Osteoblast (primary cell): ENCODE measurements at regions not wholly inside any gene's neighbourhood (a gene's known extent, or its start where the extent isn't known, plus 50 kb on each side); places are given as distances from the start of the nearest gene placed in this dataset.
"Not testable (repeated sequence)": the region's sequence is repeated elsewhere in the genome, so short reads cannot be mapped to it uniquely, and the experiment has no call there.

ENCODE experiments used
- DNase-seq: peaks from one replicate; pipeline ENCODE4 v3.0.0; 2011; ENCODE audit warnings: low spot score, mixed read lengths; ENCODE audit not compliant: insufficient read length; ENCODE audit errors: missing footprints
- H2AFZ ChIP-seq: 2 replicates; pipeline ENCODE4 v1.6.0; 2011; ENCODE audit warnings: mild to moderate bottlenecking, low read length
- H3K27ac ChIP-seq: 2 replicates; pipeline ENCODE4 v1.5.1; 2011; ENCODE audit warnings: mild to moderate bottlenecking, low read depth, low read length, moderate library complexity
- H3K27me3 ChIP-seq: 2 replicates; pipeline ENCODE4 v1.6.0; 2012; ENCODE audit warnings: mild to moderate bottlenecking, control low read depth, inconsistent platforms, low read length, moderate library complexity; ENCODE audit not compliant: insufficient read depth
- H3K36me3 ChIP-seq: 2 replicates; pipeline ENCODE4 v1.5.1; 2011; ENCODE audit warnings: mild to moderate bottlenecking, low read length, control low read depth, moderate library complexity; ENCODE audit not compliant: insufficient read depth
- H3K4me1 ChIP-seq: 2 replicates; pipeline ENCODE4 v1.5.1; 2011; ENCODE audit warnings: mild to moderate bottlenecking, low read length, control low read depth, moderate library complexity; ENCODE audit not compliant: insufficient read depth
- H3K4me2 ChIP-seq: 2 replicates; pipeline ENCODE4 v1.6.0; 2011; ENCODE audit warnings: mild to moderate bottlenecking, low read length; ENCODE audit not compliant: insufficient read depth
- H3K4me3 ChIP-seq: fragments of 200-600 bp; sonication (generic); 3 replicates; pipeline ENCODE4 v1.5.1; 2012; ENCODE audit warnings: mild to moderate bottlenecking, low read length, inconsistent platforms; ENCODE audit not compliant: insufficient read depth
- H3K79me2 ChIP-seq: 2 replicates; pipeline ENCODE4 v1.6.0; 2012; ENCODE audit warnings: mild to moderate bottlenecking, low read length, control low read depth, inconsistent platforms; ENCODE audit not compliant: insufficient read depth
- H3K9me3 ChIP-seq: 2 replicates; pipeline ENCODE4 v1.5.1; 2011; ENCODE audit warnings: low read depth, low read length, control low read depth
- H4K20me1 ChIP-seq: 2 replicates; pipeline ENCODE4 v1.6.0; 2012; ENCODE audit warnings: mild to moderate bottlenecking, low read length, control low read depth; ENCODE audit not compliant: insufficient read depth
- CTCF ChIP-seq: IDR thresholded peaks from 2 replicates; pipeline ENCODE4 v1.5.1; 2011; ENCODE audit warnings: mild to moderate bottlenecking, low read depth, low read length, moderate library complexity; ENCODE audit errors: extremely low read depth

DNA sequence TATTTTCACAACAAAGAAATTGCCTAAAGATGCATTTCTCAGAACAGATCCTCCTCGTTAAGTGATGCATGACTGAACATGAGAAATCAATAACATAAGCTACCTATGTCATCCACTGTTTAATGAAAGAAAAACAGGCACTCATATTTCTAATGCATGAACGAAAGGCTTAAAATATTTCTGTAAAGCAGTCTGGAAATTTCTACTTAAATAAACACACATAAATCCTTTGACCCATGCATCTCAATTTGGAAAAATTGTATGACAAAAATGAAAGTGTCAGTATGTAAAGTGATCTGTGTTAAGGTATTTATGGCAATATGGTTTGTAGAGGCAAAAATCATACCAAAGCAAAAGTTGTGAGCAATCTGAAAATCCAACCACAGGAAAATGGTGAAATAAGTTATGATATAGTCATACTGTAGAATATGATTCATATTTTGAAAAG, 399.2 kb upstream of the GRAMD2B start:
- H3K27me3 ChIP-seq = no peaks in the 10 kb centered on the region
- no peak overlapping the region for H3K4me3 ChIP-seq
- H3K9me3 ChIP-seq = no peaks in the 10 kb centered on the region
- no peaks in the 10 kb centered on the region for H3K79me2 ChIP-seq
- DNase-seq = peak; percentile 23
- peaks cover 6% of the 10 kb centered on the region for H3K4me1 ChIP-seq
- H4K20me1 ChIP-seq = no peaks in the 10 kb centered on the region
- TF ChIP-seq CTCF = no peak
- no peaks in the 10 kb centered on the region for H3K36me3 ChIP-seq
- H3K4me2 ChIP-seq = peak overlapping the region; percentile 35
- no peak overlapping the region for H3K27ac ChIP-seq
- H2AFZ ChIP-seq = no peak overlapping the region

GRCh38 chr5:126027149-126027548, 396.1 kb upstream of the GRAMD2B start:
- Histone ChIP-seq H3K4me3 (no peak overlapping the region), H4K20me1 (no peaks in the 10 kb centered on the region), H3K36me3 (no peaks in the 10 kb centered on the region), H3K27me3 (no peaks in the 10 kb centered on the region), H3K27ac (no peak overlapping the region), H3K4me1 (peaks cover 6% of the 10 kb centered on the region), H2AFZ (no peak overlapping the region), H3K9me3 (peaks cover 6% of the 10 kb centered on the region), H3K79me2 (no peaks in the 10 kb centered on the region), H3K4me2 (no peak overlapping the region)
- DNase-seq = no peak
- no peak for TF ChIP-seq CTCF

DNA sequence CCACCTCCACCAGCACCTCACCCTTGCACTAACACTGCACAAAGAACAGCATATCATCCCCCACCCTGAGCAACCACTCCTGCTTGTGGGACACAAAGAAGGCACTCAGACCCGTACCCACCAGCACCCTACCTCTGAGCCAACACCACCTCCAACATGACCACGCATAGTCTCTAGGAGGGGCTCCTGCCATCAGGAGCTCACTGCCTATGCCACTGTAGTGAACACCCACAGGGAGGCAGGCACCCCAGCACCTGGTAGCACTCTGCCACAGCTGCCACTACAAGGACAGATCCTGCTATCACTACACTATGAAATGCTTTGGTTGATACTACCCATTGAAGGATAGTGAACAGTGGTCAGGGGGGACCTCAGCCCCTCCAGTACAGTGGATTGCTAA, 395.6 kb upstream of the GRAMD2B start:
- Histone ChIP-seq H3K9me3 (peaks cover 6% of the 10 kb centered on the region), H3K4me1 (peaks cover 6% of the 10 kb centered on the region), H3K4me2 (no peak overlapping the region), H3K36me3 (no peaks in the 10 kb centered on the region), H2AFZ (no peak overlapping the region), H3K27ac (no peak overlapping the region), H3K27me3 (no peaks in the 10 kb centered on the region), H3K79me2 (no peaks in the 10 kb centered on the region), H3K4me3 (no peak overlapping the region), H4K20me1 (no peaks in the 10 kb centered on the region)
- DNase-seq = no peak
- TF ChIP-seq CTCF = no peak

DNA sequence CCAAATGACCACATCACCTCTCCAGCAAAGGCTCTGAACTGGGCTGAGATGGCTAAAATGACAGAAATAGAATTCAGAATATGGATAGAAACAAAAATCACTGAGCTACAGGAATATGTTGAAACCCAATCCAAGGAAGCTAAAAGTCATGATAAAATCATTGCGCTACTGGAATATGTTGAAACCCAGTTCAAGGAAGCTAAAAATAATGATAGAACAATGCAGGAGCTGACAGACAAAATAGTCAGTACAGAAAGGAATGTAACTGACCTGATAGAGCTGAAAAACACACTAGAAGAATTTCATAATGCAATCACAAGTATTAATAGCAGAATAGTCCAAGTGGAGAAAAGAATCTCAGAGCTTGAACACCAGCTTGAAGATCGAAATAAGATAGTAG, 394.9 kb upstream of the GRAMD2B start:
- no peak for TF ChIP-seq CTCF
- DNase-seq = no peak
- H4K20me1 ChIP-seq = no peaks in the 10 kb centered on the region
- H3K4me1 ChIP-seq = peaks cover 6% of the 10 kb centered on the region
- H3K79me2 ChIP-seq = no peaks in the 10 kb centered on the region
- H3K36me3 ChIP-seq = no peaks in the 10 kb centered on the region
- peaks cover 6% of the 10 kb centered on the region for H3K9me3 ChIP-seq
- no peak overlapping the region for H3K4me2 ChIP-seq
- H3K27me3 ChIP-seq = no peaks in the 10 kb centered on the region
- H3K4me3 ChIP-seq = no peak overlapping the region
- no peak overlapping the region for H3K27ac ChIP-seq
- no peak overlapping the region for H2AFZ ChIP-seq

GRCh38 chr5:126029282-126029681, 393.9 kb upstream of the GRAMD2B start:
- not testable (repeated sequence) for H3K4me1 ChIP-seq, H3K4me2 ChIP-seq, H3K79me2 ChIP-seq, H3K9me3 ChIP-seq, H2AFZ ChIP-seq, H3K36me3 ChIP-seq, H3K4me3 ChIP-seq, H4K20me1 ChIP-seq, H3K27me3 ChIP-seq, H3K27ac ChIP-seq, DNase-seq
